ENCODE measurements at regions not wholly inside any gene's neighbourhood (a gene's known extent, or its start where the extent isn't known, plus 50 kb on each side); places are given as distances from the start of the nearest gene placed in this dataset.

GRCh38 chr18:51724790-51725721 lies 527.6 kb upstream of the MEX3C start:
- TF ChIP-seq EP300 (IDR thresholded peaks at IDR 0.05; ENCODE audit: borderline replicate concordance in 1 of 2, low read depth in 1 of 2, low read length in 1 of 2) (no peak), CTCF (IDR thresholded peaks at IDR 0.05) (no peak), SIN3A (IDR thresholded peaks at IDR 0.05; ENCODE audit: borderline replicate concordance, low read depth, low read length) (no peak), MAX (IDR thresholded peaks at IDR 0.05; ENCODE audit: low read depth) (no peak), TAF1 (IDR thresholded peaks at IDR 0.05; ENCODE audit: borderline replicate concordance, low read depth, low read length) (no peak), MEF2A (IDR thresholded peaks at IDR 0.05; ENCODE audit: borderline replicate concordance, low read depth) (no peak), RCOR1 (IDR thresholded peaks at IDR 0.05; ENCODE audit: low read length) (no peak), RXRA (IDR thresholded peaks at IDR 0.05; ENCODE audit: borderline replicate concordance, low read depth) (no peak), POLR2AphosphoS5 (IDR thresholded peaks at IDR 0.05; ENCODE audit: low read depth, low read length) (no peak), USF2 (IDR thresholded peaks at IDR 0.05; ENCODE audit: borderline replicate concordance, low read depth, low read length) (no peak), REST (IDR thresholded peaks at IDR 0.05; ENCODE audit: low read depth, low read length) (no peak), NRF1 (IDR thresholded peaks at IDR 0.05; ENCODE audit: low read depth, low read length) (no peak)

Measured in SK-N-SH (cell line).